ENCODE measurements at regions not wholly inside any gene's neighbourhood (a gene's known extent, or its start where the extent isn't known, plus 50 kb on each side); places are given as distances from the start of the nearest gene placed in this dataset.

DNA sequence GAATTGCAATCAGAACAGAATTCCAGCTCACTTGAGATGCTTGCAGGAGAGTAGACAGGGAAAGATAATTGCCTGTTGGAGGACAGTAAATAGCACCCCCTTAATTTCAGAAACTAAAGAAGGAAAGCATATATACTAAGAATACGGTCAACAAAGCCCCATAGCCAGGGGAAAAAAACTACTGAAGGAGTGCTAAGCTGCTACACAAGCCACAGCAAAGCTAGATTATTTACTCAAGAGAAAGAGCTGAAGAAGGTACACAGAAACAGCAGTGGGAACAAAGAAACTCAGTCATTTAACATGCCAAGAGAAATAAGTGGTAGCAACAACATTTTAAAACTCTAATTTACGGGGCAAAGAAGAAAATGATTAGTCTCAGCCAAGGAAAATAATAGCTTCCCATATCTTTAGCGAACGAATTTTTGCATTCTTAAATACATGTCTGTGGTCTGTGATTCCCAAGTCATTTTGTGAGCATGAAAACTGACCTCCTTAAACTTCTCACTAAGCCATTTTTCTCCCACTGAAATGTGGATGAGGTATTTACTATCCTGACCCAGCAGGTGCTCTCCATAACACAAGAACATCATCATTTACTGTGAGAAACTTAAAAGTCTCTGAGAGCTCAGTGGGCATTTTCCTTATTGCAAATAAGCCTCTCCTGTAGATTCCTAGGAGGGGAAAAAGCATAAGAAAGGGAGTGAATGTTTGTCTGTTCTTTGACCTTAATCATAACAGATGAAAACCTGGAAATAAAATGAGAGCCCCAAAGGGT is 196.0 kb downstream of the PAX3 start:
- TF ChIP-seq, protein P1, sequence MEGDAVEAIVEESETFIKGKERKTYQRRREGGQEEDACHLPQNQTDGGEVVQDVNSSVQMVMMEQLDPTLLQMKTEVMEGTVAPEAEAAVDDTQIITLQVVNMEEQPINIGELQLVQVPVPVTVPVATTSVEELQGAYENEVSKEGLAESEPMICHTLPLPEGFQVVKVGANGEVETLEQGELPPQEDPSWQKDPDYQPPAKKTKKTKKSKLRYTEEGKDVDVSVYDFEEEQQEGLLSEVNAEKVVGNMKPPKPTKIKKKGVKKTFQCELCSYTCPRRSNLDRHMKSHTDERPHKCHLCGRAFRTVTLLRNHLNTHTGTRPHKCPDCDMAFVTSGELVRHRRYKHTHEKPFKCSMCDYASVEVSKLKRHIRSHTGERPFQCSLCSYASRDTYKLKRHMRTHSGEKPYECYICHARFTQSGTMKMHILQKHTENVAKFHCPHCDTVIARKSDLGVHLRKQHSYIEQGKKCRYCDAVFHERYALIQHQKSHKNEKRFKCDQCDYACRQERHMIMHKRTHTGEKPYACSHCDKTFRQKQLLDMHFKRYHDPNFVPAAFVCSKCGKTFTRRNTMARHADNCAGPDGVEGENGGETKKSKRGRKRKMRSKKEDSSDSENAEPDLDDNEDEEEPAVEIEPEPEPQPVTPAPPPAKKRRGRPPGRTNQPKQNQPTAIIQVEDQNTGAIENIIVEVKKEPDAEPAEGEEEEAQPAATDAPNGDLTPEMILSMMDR (conservative IDR thresholded peaks at IDR 0.05; ENCODE audit: low read depth, low read length), result no peak
- no peak for TF ChIP-seq EZH2phosphoT487 (IDR thresholded peaks at IDR 0.05; ENCODE audit: borderline replicate concordance, low read length)
